Lung (tissue), 11 donors: ENCODE measurements at regions not wholly inside any gene's neighbourhood (a gene's known extent, or its start where the extent isn't known, plus 50 kb on each side); places are given as distances from the start of the nearest gene placed in this dataset.

ENCODE experiments used
- ATAC-seq: fragments of 200-7000 bp; cut with Tn5 transposase; one replicate; pipeline ENCODE4 v1.9.1; 2020; ENCODE audit warnings: moderate number of reproducible peaks; ENCODE audit not compliant: insufficient read depth, low FRiP score
- DNase-seq, 3 donors: peaks; one replicate each; pipeline ENCODE4 v3.0.0-alpha.2; 2013 to 2017
- H3K27ac ChIP-seq, 2 donors: one replicate each; pipeline ENCODE4 v1.5.1; 2013; ENCODE audit warnings: mild to moderate bottlenecking in 2 of 2, moderate library complexity in 2 of 2, control low read depth in 1 of 2, inconsistent platforms in 1 of 2, low read depth in 1 of 2, low read length in 1 of 2
- H3K27me3 ChIP-seq, 3 donors: one replicate each; pipeline ENCODE4 v1.5.1; 2013; ENCODE audit warnings: low read length in 2 of 3; ENCODE audit not compliant: control insufficient read depth in 3 of 3, insufficient read depth in 3 of 3
- H3K36me3 ChIP-seq, 4 donors: one replicate each; pipeline ENCODE4 v1.5.1; 2013; ENCODE audit warnings: low read length in 4 of 4, mild to moderate bottlenecking in 1 of 4, moderate library complexity in 1 of 4; ENCODE audit not compliant: control insufficient read depth in 4 of 4, insufficient read depth in 4 of 4
- H3K4me1 ChIP-seq, 5 donors: one replicate each; pipeline ENCODE4 v1.5.1; 2013; ENCODE audit warnings: low read length in 5 of 5, mild to moderate bottlenecking in 2 of 5, moderate library complexity in 1 of 5; ENCODE audit not compliant: control insufficient read depth in 5 of 5, insufficient read depth in 5 of 5
- H3K4me3 ChIP-seq: one replicate; pipeline ENCODE4 v1.5.1; 2013; ENCODE audit warnings: mild to moderate bottlenecking, control low read depth, moderate library complexity
- H3K9ac ChIP-seq, 2 donors: one replicate each; pipeline ENCODE4 v1.5.1; 2013; ENCODE audit warnings: low read length in 2 of 2, control low read depth in 1 of 2; ENCODE audit not compliant: insufficient read depth in 1 of 2
- H3K9me3 ChIP-seq, 4 donors: one replicate each; pipeline ENCODE4 v1.5.1; 2013; ENCODE audit warnings: low read length in 3 of 4, mild to moderate bottlenecking in 1 of 4, moderate library complexity in 1 of 4; ENCODE audit not compliant: control insufficient read depth in 4 of 4, insufficient read depth in 3 of 4
- WGBS, 2 donors: extraction: QIAGEN DNeasy Blood & Tissue Kit; methylation state at CpG; one replicate each; pipeline ENCODE4 v1.1.7; 2013; 5-methylcytosine and 5-hydroxymethylcytosine counted together
- TF ChIP-seq, protein P1 (sequence below): IDR thresholded peaks from 2 replicates; pipeline ENCODE4 v1.5.1; 2012; ENCODE audit warnings: mild to moderate bottlenecking; ENCODE audit errors: control extremely low read depth, extremely low read depth
- donor health status: control.
- donor health status: control.
- donor health status: Bipolar disorder and iron deficiency.
- donor health status: healthy.
- donor health status: DM: yes; HTN: yes; CAD: no.

- peaks cover 0 to 4% (median 3%) of the 10 kb centered on the region in 4 donors for H3K9me3 ChIP-seq
- DNase-seq (no peak), ATAC-seq (no peak)
- peaks cover 0 to 34% (median 8%) of the 10 kb centered on the region in 5 donors for H3K4me1 ChIP-seq
- no peaks in the 10 kb centered on the region for H3K27me3 ChIP-seq
- TF ChIP-seq, protein P1, sequence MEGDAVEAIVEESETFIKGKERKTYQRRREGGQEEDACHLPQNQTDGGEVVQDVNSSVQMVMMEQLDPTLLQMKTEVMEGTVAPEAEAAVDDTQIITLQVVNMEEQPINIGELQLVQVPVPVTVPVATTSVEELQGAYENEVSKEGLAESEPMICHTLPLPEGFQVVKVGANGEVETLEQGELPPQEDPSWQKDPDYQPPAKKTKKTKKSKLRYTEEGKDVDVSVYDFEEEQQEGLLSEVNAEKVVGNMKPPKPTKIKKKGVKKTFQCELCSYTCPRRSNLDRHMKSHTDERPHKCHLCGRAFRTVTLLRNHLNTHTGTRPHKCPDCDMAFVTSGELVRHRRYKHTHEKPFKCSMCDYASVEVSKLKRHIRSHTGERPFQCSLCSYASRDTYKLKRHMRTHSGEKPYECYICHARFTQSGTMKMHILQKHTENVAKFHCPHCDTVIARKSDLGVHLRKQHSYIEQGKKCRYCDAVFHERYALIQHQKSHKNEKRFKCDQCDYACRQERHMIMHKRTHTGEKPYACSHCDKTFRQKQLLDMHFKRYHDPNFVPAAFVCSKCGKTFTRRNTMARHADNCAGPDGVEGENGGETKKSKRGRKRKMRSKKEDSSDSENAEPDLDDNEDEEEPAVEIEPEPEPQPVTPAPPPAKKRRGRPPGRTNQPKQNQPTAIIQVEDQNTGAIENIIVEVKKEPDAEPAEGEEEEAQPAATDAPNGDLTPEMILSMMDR = no peak
- H3K4me3 ChIP-seq = no peak overlapping the region
- 68 to 77% methylated on average over 7 of the region's 7 CpGs for WGBS, 2 donors
- H3K9ac ChIP-seq = no peak overlapping the region
- peaks cover 0 to 6% (median 2%) of the 10 kb centered on the region in 4 donors for H3K36me3 ChIP-seq
- no peak overlapping the region for H3K27ac ChIP-seq
Measured at GRCh38 chr2:120854014-120854620, 118.4 kb downstream of the GLI2 start.

- peaks cover 0 to under 1% (median 0%) of the 10 kb centered on the region in 4 donors for H3K36me3 ChIP-seq
- TF ChIP-seq, protein P1 = no peak
- H3K4me1 ChIP-seq = peaks cover 0 to 36% (median 9%) of the 10 kb centered on the region in 5 donors
- ATAC-seq (no peak), DNase-seq (no peak)
- H3K9me3 ChIP-seq = no peaks in the 10 kb centered on the region
- WGBS, 2 donors = 80 to 82% methylated on average over 10 of the region's 10 CpGs
- no peaks in the 10 kb centered on the region for H3K27me3 ChIP-seq
- no peak overlapping the region for H3K4me3 ChIP-seq
- H3K9ac ChIP-seq = no peak overlapping the region
- H3K27ac ChIP-seq = no peak overlapping the region
Measured at GRCh38 chr2:120854766-120855530, 119.3 kb downstream of the GLI2 start.

GRCh38 chr2:120855855-120856405 is 120.3 kb downstream of the GLI2 start:
- 81 to 86% methylated on average over 4 of the region's 4 CpGs for WGBS, 2 donors
- H3K9ac ChIP-seq = no peak overlapping the region
- no peak for DNase-seq
- no peak overlapping the region for H3K27ac ChIP-seq
- H3K27me3 ChIP-seq = no peaks in the 10 kb centered on the region
- peaks cover 0 to 36% (median 9%) of the 10 kb centered on the region in 5 donors for H3K4me1 ChIP-seq
- peaks cover 0 to 3% (median 0%) of the 10 kb centered on the region in 4 donors for H3K36me3 ChIP-seq
- H3K4me3 ChIP-seq = no peak overlapping the region
- TF ChIP-seq, protein P1 = no peak
- no peak for ATAC-seq
- H3K9me3 ChIP-seq = no peaks in the 10 kb centered on the region
